MCF 10A (cell line): ENCODE measurements at regions not wholly inside any gene's neighbourhood (a gene's known extent, or its start where the extent isn't known, plus 50 kb on each side); places are given as distances from the start of the nearest gene placed in this dataset.
"Not testable (repeated sequence)": the region's sequence is repeated elsewhere in the genome, so short reads cannot be mapped to it uniquely, and the experiment has no call there.

ENCODE experiments used
- BruUV-seq: library from RNA; stranded (reverse); fragments of 400-500 nt; replicated peaks from 2 replicates; lab custom pipeline; 2021; lab: Mats Ljungman, UMichigan
- CTCF ChIA-PET: fragments of 300-600 bp; sonication (Branson Sonifier 250); formaldehyde crosslinking; extraction: SDS; loops from one replicate; lab custom pipeline; 2021; ENCODE audit warnings: antibody characterized with exemption, inconsistent platforms; lab: Yijun Ruan, JAX
- POLR2A ChIA-PET: fragments of 300-600, 350-650 bp; sonication (Branson Sonifier 250); formaldehyde crosslinking; extraction: SDS; loops from one replicate; lab custom pipeline; 2020; ENCODE audit warnings: antibody characterized with exemption, inconsistent platforms; lab: Yijun Ruan, JAX
- DNase-seq: peaks from one replicate; pipeline ENCODE4 v3.0.0-alpha.2; 2018; ENCODE audit not compliant: unreplicated experiment
- H3K27ac Mint-ChIP-seq: one replicate; pipeline ENCODE4 v1.8.0; 2022; ENCODE audit warnings: mild to moderate bottlenecking, low read depth, mixed read lengths; ENCODE audit not compliant: unreplicated experiment
- H3K27me3 Mint-ChIP-seq: one replicate; pipeline ENCODE4 v1.8.0; 2022; ENCODE audit warnings: mixed read lengths; ENCODE audit not compliant: insufficient read depth, unreplicated experiment
- H3K36me3 Mint-ChIP-seq: one replicate; pipeline ENCODE4 v1.8.0; 2022; ENCODE audit warnings: mild to moderate bottlenecking, moderate library complexity, mixed read lengths; ENCODE audit not compliant: insufficient read depth, unreplicated experiment
- H3K4me1 Mint-ChIP-seq: one replicate; pipeline ENCODE4 v1.8.0; 2022; ENCODE audit warnings: mixed read lengths; ENCODE audit not compliant: insufficient read depth, unreplicated experiment
- H3K4me3 Mint-ChIP-seq: one replicate; pipeline ENCODE4 v1.8.0; 2022; ENCODE audit warnings: mild to moderate bottlenecking, moderate library complexity, mixed read lengths; ENCODE audit not compliant: unreplicated experiment
- H3K9me3 Mint-ChIP-seq: one replicate; pipeline ENCODE4 v1.8.0; 2022; ENCODE audit warnings: mixed read lengths; ENCODE audit not compliant: unreplicated experiment
- intact Hi-C: fragments of 100-400 bp; cut with micrococcal nuclease; formaldehyde crosslinking; loops from 2 replicates; pipeline ENCODE4 v1.14.1; 2022
- TF ChIP-seq, protein P1 (sequence below): fragments of 200-600 bp; IDR thresholded peaks from one replicate; pipeline ENCODE4 v1.8.0; 2022; ENCODE audit warnings: antibody characterized with exemption, mild to moderate bottlenecking; ENCODE audit not compliant: unreplicated experiment

DNA sequence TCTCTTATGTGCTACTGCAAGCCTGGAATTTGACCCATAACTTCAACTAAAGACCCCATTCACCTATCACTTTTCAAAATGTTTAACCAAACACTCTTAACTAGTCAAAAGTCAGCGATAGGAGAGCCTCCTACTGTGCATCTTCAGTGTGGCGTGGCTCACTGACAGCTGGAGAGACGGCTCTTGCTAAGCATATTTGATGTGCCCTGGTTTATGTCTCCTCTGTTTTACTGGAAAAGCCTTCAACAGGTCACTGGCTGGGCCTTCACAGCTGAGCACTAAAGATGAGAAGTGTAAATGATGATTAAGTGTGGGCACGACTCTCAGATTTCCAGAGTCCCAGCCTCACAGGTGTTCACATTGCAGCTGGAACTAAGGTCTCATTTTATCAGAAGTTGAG, 472.1 kb downstream of the SEMA3D start:
- Mint-ChIP-seq H3K9me3 (no peaks in the 10 kb centered on the region), H3K4me1 (no peaks in the 10 kb centered on the region), H3K4me3 (no peak overlapping the region), H3K27ac (no peak overlapping the region), H3K27me3 (no peaks in the 10 kb centered on the region), H3K36me3 (no peaks in the 10 kb centered on the region)
- CTCF ChIA-PET: no interaction called here
- TF ChIP-seq, protein P1, sequence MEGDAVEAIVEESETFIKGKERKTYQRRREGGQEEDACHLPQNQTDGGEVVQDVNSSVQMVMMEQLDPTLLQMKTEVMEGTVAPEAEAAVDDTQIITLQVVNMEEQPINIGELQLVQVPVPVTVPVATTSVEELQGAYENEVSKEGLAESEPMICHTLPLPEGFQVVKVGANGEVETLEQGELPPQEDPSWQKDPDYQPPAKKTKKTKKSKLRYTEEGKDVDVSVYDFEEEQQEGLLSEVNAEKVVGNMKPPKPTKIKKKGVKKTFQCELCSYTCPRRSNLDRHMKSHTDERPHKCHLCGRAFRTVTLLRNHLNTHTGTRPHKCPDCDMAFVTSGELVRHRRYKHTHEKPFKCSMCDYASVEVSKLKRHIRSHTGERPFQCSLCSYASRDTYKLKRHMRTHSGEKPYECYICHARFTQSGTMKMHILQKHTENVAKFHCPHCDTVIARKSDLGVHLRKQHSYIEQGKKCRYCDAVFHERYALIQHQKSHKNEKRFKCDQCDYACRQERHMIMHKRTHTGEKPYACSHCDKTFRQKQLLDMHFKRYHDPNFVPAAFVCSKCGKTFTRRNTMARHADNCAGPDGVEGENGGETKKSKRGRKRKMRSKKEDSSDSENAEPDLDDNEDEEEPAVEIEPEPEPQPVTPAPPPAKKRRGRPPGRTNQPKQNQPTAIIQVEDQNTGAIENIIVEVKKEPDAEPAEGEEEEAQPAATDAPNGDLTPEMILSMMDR: no peak
- intact Hi-C loops: no loop called here
- POLR2A ChIA-PET: interaction anchor here (0.6 kb wide), 1 partner anchor 860 kb away, joined by 3 read pairs; no protein-coding TSS in a partner anchor
- no peak for DNase-seq
- BruUV-seq: no TSS peak

DNA sequence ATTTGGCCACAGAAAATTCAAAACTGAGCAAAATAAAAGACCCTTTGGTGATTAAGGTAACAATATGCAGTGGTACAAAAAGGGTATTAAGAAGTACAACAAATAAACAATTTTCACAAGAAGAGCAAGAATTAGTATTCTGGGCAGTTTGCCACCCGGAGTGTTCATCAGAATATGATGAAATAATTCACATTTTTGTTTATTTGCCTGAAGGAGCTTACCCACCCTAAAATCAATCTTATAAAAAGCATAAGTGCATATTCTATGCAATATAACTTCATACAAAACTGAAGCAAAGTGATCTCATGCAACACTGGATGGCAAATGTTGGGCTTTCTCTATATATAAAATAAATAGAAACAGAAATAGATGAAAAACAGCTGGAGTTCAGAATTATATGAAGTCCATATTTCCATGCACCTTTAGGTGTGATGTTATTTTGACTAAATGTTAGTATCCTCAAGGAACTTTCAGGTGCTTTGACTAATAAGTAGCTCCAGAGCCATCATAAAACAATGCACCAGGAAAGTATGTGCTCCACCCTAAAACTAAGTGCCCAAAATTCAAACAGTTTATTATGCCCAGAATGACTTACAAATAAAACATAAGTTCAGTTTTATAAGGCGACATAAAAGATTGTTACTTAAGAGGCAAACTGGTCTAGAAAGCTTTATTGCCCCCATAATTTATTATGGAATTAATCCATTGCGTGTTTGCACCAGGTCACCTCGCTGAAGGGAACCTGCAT, 474.3 kb downstream of the SEMA3D start:
- Mint-ChIP-seq H3K27ac (no peak overlapping the region), H3K27me3 (no peaks in the 10 kb centered on the region), H3K4me1 (no peaks in the 10 kb centered on the region), H3K9me3 (no peaks in the 10 kb centered on the region), H3K4me3 (no peak overlapping the region), H3K36me3 (no peaks in the 10 kb centered on the region)
- ChIA-PET CTCF (no interaction called here), POLR2A (interaction anchor here (0.7 kb wide), 2 partner anchors 82 to 161 kb away, joined by 3 to 5 read pairs; no protein-coding TSS in a partner anchor)
- DNase-seq: peak; percentile 57
- TF ChIP-seq, protein P1: no peak
- no TSS peak for BruUV-seq
- intact Hi-C loops: no loop called here

DNA sequence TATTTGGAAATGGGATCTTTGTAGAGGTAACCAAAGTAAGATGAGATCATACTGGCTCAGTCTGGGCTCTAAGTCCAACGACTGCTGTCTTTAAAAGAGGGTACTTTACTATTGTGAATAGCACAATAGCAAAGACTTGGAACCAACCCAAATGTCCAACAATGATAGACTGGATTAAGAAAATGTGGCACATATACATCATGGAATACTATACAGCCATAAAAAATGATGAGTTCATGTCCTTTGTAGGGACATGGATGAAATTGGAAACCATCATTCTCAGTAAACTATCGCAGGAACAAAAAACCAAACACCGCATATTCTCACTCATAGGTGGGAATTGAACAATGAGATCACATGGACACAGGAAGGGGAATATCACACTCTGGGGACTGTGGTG, 476.3 kb downstream of the SEMA3D start:
- H3K36me3 Mint-ChIP-seq, H3K27ac Mint-ChIP-seq, H3K4me3 Mint-ChIP-seq, CTCF ChIA-PET, BruUV-seq, POLR2A ChIA-PET, DNase-seq, intact Hi-C loops, H3K27me3 Mint-ChIP-seq, H3K4me1 Mint-ChIP-seq, H3K9me3 Mint-ChIP-seq: not testable (repeated sequence)

DNA sequence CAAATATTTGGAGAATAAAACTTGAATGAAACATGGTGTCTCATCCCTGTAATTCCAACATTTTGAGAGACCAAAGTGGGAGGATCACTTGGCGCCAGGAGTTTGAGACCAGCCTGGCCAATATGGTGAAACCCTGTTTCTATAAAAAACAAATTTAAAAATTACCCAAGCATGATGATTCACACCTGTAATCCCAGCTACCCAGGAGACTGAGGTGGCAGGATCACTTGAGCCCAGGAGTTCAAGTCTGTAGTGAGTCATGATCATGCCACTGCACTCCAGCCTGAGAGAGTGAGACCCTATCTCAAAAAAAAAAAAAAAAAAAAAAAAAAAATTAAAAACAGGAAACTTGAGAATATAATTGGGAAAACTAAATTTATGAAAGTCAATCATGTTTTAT, 481.1 kb downstream of the SEMA3D start:
- peak; percentile 77 for DNase-seq
- peak overlapping the region; percentile 27 for H3K27ac Mint-ChIP-seq
- no TSS peak for BruUV-seq
- no peaks in the 10 kb centered on the region for H3K36me3 Mint-ChIP-seq
- TF ChIP-seq, protein P1: no peak
- CTCF ChIA-PET: no interaction called here
- no peaks in the 10 kb centered on the region for H3K27me3 Mint-ChIP-seq
- intact Hi-C loops: no loop called here
- POLR2A ChIA-PET: no interaction called here
- H3K9me3 Mint-ChIP-seq: no peaks in the 10 kb centered on the region
- no peaks in the 10 kb centered on the region for H3K4me1 Mint-ChIP-seq
- H3K4me3 Mint-ChIP-seq: no peak overlapping the region
